IPS DF 4.7 (cell line): ENCODE measurements at regions not wholly inside any gene's neighbourhood (a gene's known extent, or its start where the extent isn't known, plus 50 kb on each side); places are given as distances from the start of the nearest gene placed in this dataset.

Source experiments
- DNase-seq: peaks from one replicate; pipeline ENCODE4 v3.0.0-alpha.2; 2013; ENCODE audit warnings: low spot score; ENCODE audit errors: extremely low read depth

DNA sequence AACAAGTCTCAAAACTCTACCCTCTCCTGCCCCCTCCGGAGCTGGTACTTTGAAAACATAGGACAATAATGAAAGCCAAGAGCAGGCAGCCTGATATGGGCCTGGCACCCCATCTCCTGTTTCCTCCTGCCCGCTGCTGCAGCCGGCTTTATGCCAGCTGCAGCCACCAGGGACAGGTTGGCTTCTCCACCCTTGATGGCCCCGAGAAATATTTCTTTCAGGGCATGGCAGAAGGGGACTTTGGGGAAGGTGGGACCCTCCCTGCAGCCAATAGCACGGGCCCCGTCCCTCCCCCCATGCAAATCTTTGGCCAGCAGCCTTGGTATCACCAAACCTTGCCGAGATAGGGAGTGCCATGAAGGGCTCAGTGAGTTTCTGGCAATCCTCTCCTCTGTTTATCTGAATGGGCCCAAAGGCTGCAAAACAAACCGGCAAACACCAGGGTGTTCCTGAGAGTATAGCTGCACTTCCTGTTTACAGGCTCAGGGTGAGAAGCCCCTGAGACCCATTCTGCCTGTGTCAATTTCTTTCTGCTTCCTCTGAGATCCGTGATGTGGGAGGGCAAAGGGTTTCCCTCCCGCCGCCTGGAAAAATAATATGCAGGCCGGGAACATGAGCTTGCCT lies 73.4 kb upstream of the BOD1 start:
- no peak for DNase-seq

DNA sequence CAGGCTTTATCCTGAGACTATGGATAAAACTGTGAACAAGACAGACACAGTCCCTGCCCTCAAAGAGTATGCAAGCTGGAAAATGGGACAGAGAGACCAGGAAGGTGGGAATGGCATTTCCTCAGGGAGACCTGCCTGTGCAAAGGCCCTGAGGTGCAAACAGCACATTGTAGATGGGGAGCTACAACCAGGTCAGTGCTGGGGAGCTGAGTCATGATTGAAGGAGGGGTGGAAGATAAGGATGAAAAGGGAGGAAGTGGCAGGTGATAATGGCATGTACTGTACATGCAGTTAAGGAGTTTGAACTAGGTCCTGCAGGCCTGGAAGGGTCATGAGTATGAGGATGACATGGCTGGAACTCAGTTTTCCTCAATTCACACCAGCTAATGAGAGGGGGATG lies 75.5 kb upstream of the BOD1 start:
- no peak for DNase-seq

DNA sequence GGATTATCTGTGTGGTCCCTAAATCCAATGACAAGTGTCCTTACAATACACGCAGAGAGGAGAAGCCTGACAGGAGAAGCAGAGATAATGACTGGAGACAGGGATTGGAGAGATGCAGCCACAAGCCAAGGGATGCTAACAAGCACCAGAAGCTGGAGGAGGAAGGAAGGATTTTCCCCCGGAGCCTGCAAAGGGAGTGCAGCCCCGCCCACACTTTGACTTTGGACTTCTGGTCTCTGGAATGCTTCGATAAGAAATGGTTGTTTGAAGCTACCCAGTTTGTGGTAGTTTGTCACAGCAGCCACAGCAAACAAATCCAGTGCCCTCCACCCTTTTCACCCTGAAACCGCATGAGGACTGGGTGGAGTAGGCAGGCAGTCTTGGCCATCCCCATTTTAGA lies 77.2 kb upstream of the BOD1 start:
- no peak for DNase-seq

DNA sequence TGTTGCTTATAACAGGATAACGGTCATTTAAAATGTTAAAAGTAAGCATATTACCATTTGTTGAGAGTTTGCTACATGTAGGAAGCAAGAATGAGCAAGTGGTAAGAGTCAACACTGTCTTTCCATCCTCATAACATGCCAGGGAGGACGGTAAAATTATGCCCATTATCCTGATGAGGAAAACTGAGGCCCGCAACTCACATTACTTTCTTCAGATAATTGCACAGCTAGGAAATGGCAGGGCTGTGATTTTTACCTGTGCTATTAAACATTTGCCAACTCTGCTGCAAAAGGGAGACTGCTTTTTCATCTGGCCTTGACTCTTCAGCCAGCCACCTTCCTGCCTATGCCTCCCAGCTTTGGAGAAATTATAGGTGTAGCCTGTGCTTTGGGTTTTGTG lies 79.8 kb upstream of the BOD1 start:
- no peak for DNase-seq

DNA sequence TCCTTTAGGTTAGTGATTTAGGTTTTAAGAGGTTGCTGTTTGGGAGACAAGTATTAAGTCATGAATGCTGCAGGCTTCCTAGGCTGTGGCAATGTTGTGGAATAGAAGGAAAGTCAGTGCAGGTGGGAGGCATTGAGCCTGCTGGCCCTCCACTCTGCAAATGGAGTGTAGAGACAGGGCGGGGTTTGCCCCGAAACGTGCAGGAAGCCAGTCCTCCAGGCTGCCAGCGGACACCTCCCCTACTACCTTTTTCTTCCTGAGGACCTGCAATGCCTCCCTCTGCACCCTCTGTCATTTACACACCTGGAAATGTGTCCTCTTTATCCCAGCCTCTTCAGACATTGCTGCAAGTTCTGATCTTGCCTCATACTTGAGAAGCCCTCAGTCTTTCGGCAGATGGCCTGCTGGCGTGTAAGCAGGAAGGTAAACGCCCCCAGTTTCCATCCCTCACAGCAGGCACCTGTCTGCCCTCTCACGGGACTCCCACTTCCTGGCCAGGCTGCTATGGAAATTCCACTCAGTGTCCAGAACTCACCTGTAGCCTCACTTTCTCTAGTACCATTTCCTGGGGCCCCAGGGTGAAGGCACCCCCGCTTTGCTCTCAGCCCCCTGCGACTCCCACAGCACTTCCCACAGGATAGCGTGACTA lies 81.6 kb upstream of the BOD1 start:
- no peak for DNase-seq

- no peak for DNase-seq
Observed at GRCh38 chr5:173699966-173700365, 83.5 kb upstream of the BOD1 start.

GRCh38 chr5:173703466-173703865 lies 87.0 kb upstream of the BOD1 start:
- DNase-seq: no peak

GRCh38 chr5:173704615-173705511 lies 88.4 kb upstream of the BOD1 start:
- no peak for DNase-seq

- DNase-seq: no peak
Observed at GRCh38 chr5:173705512-173706044, 89.1 kb upstream of the BOD1 start.

GRCh38 chr5:173706700-173707099 lies 90.2 kb upstream of the BOD1 start:
- DNase-seq: no peak

- DNase-seq: no peak
Observed at GRCh38 chr5:173707392-173707791, 90.9 kb upstream of the BOD1 start.

GRCh38 chr5:173709145-173709544 lies 92.7 kb upstream of the BOD1 start:
- no peak for DNase-seq

- DNase-seq: no peak
Observed at GRCh38 chr5:173709761-173710160, 93.3 kb upstream of the BOD1 start.

GRCh38 chr5:173710528-173710927 lies 94.1 kb upstream of the BOD1 start:
- DNase-seq: no peak

DNA sequence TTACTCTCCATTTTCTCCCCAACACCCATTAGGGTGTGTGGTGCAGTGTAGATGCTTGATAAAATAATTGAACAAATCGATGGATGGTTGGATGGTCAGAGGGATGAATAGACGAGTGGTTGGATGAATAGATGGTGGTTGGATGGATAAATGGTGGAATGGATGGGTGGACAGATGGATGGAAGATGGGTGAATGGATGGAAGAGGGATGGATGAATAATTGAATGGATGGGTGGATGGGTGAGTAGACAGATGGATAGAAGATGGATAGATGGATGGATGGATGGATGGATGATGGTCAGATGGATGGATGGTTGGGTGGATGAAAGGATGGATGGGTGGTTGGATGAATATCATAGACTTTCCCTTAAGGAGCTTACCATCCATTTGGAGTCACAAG lies 95.0 kb upstream of the BOD1 start:
- no peak for DNase-seq

GRCh38 chr5:173712609-173713175 lies 96.2 kb upstream of the BOD1 start:
- no peak for DNase-seq

DNA sequence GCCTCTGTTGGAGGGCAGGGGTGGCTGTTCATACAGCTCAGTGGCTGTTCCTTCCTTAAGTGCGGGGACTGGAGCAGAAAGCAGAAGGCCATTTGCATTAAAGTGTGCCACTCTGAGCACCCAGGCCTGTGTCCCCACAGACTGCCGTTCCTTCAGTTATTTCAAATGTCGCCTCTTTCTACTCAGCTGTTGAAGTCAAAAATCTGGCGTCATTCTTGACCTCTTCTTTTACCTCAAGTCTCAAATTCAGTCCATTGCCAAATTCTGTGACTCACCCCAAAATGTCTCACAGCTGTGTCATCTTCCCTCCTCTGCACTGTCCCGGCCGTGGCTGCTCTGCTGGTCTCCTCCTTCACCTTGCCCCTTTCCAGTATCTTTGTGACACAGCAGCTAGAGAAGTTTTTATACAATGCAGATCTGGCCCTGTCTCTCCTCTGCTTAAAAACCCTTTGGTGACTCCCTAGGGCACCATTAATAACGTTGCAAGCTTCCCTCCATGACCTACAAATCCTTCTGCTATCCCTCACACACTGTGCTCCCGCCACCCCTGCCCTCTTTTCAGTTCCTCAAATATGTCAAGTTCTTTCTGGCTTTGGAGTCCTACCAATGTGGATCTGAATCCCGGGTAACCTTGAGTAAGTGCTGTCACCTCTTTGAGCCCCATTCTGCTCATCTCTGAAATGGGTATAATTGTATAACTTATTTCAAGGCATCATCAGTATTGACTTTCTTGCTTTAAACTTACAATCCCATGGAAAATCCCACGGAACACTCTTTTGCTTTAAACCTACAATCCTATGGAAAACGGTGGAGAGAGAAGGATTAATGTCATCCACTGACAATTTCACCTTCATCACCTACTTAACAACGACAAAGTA lies 98.3 kb upstream of the BOD1 start:
- no peak for DNase-seq

GRCh38 chr5:173715607-173716006 lies 99.2 kb upstream of the BOD1 start:
- DNase-seq: no peak

- DNase-seq: no peak
Observed at GRCh38 chr5:173716058-173716682, 99.7 kb upstream of the BOD1 start.

GRCh38 chr5:173717959-173718358 lies 101.5 kb upstream of the BOD1 start:
- DNase-seq: no peak
